H1 (cell line): ENCODE measurements at regions not wholly inside any gene's neighbourhood (a gene's known extent, or its start where the extent isn't known, plus 50 kb on each side); places are given as distances from the start of the nearest gene placed in this dataset.

Source experiments
- EP300 ChIP-seq, 2 experiments: IDR thresholded peaks; 1 replicate in 1 of 2; 2 replicates in 1 of 2; pipeline ENCODE4 v1.6.1; 2011 to 2012; ENCODE audit warnings: low read depth in 2 of 2, low read length in 2 of 2, mild to moderate bottlenecking in 2 of 2, borderline replicate concordance in 1 of 2, inconsistent platforms in 1 of 2, moderate library complexity in 1 of 2
- EZH2 ChIP-seq: fragments of 200-600 bp; sonication (generic); IDR thresholded peaks from 2 replicates; pipeline ENCODE4 v1.7.1; 2012; ENCODE audit warnings: low read depth, mild to moderate bottlenecking, moderate library complexity, low read length, inconsistent platforms; ENCODE audit not compliant: severe bottlenecking
- GTF2F1 ChIP-seq: IDR thresholded peaks from 2 replicates; pipeline ENCODE4 v1.6.1; 2012; ENCODE audit warnings: low read depth, low read length, improper control_type of control experiment, borderline replicate concordance
- TAF1 ChIP-seq: IDR thresholded peaks from 2 replicates; pipeline ENCODE4 v1.6.1; 2011; ENCODE audit warnings: mild to moderate bottlenecking, low read depth, low read length
- TCF12 ChIP-seq: IDR thresholded peaks from 2 replicates; pipeline ENCODE4 v1.6.1; 2011; ENCODE audit warnings: low read depth, mild to moderate bottlenecking, low read length

GRCh38 chr21:35410656-35411055 lies 361.6 kb upstream of the RUNX1 start:
- TF ChIP-seq EP300 (IDR thresholded peaks at IDR 0.05; ENCODE audit: borderline replicate concordance in 1 of 2, low read depth in 2 of 2, low read length in 2 of 2), result no peak
- no peak for TF ChIP-seq EZH2
- no peak for TF ChIP-seq TAF1
- no peak for TF ChIP-seq GTF2F1
- no peak for TF ChIP-seq TCF12
